Gastrocnemius medialis (tissue), 4 donors: ENCODE measurements at regions not wholly inside any gene's neighbourhood (a gene's known extent, or its start where the extent isn't known, plus 50 kb on each side); places are given as distances from the start of the nearest gene placed in this dataset.

Experiments used
- ATAC-seq, 2 donors: fragments of 150-250 bp; one replicate each; pipeline ENCODE4 v1.9.1; 2016
- DNase-seq, 2 donors: peaks; one replicate each; pipeline ENCODE4 v3.0.0-alpha.2; 2019
- H3K27ac ChIP-seq, 4 donors: fragments of 200-600 bp; sonication (generic); 1 replicate in 1 of 4; 2 replicates in 3 of 4; pipeline ENCODE4 v1.5.1; 2016 to 2018; ENCODE audit warnings: mild to moderate bottlenecking in 2 of 4, moderate library complexity in 1 of 4
- H3K27me3 ChIP-seq, 3 donors: fragments of 200-600 bp; sonication (generic) in 2 of 3; 1 replicate in 1 of 3; 2 replicates in 2 of 3; pipeline versions ENCODE4 v1.5.1 to v1.6.0; 2016 to 2019; ENCODE audit warnings: mild to moderate bottlenecking in 1 of 3, moderate library complexity in 1 of 3
- H3K36me3 ChIP-seq, 2 donors: fragments of 200-600 bp; sonication (generic) in 1 of 2; one replicate each; pipeline ENCODE4 v1.5.1; 2017 to 2018
- H3K4me1 ChIP-seq, 2 donors: fragments of 200-600 bp; sonication (generic) in 1 of 2; one replicate each; pipeline ENCODE4 v1.5.1; 2016 to 2017; ENCODE audit warnings: mild to moderate bottlenecking in 2 of 2
- H3K4me3 ChIP-seq, 4 donors: fragments of 200-600 bp; sonication (generic) in 3 of 4; 1 replicate in 1 of 4; 2 replicates in 3 of 4; pipeline ENCODE4 v1.5.1; 2016 to 2019; ENCODE audit warnings: mild to moderate bottlenecking in 2 of 4
- H3K9me3 ChIP-seq, 3 donors: fragments of 200-600 bp; sonication (generic) in 2 of 3; 1 replicate in 1 of 3; 2 replicates in 2 of 3; pipeline ENCODE4 v1.5.1; 2016 to 2019
- CTCF ChIP-seq, 5 experiments: fragments of 450-650 bp in 3 of 5; fragments of 200-600 bp in 2 of 5; sonication (generic) in 2 of 5; IDR thresholded peaks in 4 of 5; conservative IDR thresholded peaks in 1 of 5; 1 replicate in 4 of 5; 2 replicates in 1 of 5; pipeline ENCODE4 v1.5.1; 2016 to 2019; ENCODE audit warnings: antibody characterized with exemption in 5 of 5, mild to moderate bottlenecking in 3 of 5, moderate library complexity in 3 of 5
- POLR2A ChIP-seq, 2 donors: fragments of 450-650 bp; IDR thresholded peaks; one replicate each; pipeline ENCODE4 v1.6.1; 2017; ENCODE audit warnings: antibody characterized with exemption in 2 of 2, mild to moderate bottlenecking in 2 of 2, moderate library complexity in 2 of 2
- in situ Hi-C, 4 donors: fragments of 200-750 bp; cut with MboI; loops; one replicate each; pipeline versions ENCODE4 v1.15.0 to v1.8.0; 2017; ENCODE audit warnings: low sequenced_read_pairs in 4 of 4
- intact Hi-C: fragments of 100-400 bp; cut with DNase I; formaldehyde crosslinking; loops from one replicate; pipeline ENCODE4 v1.15.1; 2023; ENCODE audit warnings: low total_unique reads

GRCh38 chr12:19058235-19059021, 71.1 kb upstream of the PLEKHA5 start:
- no peak for DNase-seq
- Histone ChIP-seq H3K27me3 (no peaks in the 10 kb centered on the region), H3K36me3 (no peaks in the 10 kb centered on the region), H3K4me3 (no peak overlapping the region), H3K4me1 (no peaks in the 10 kb centered on the region), H3K27ac (no peak overlapping the region), H3K9me3 (no peaks in the 10 kb centered on the region)
- in situ Hi-C loops (no loop called here), intact Hi-C loops (no loop called here)
- no peak for TF ChIP-seq POLR2A (IDR thresholded peaks at IDR 0.05)
- no peak for TF ChIP-seq CTCF (IDR thresholded peaks at IDR 0.05 in 4 of 5, conservative IDR thresholded peaks at IDR 0.05 in 1 of 5)
- ATAC-seq, result no peak

- in situ Hi-C loops, result no loop called here
- no peak overlapping the region for H3K27ac ChIP-seq
- ATAC-seq (no peak), DNase-seq (no peak)
- intact Hi-C loops, result no loop called here
- H3K4me3 ChIP-seq, result no peak overlapping the region
- TF ChIP-seq CTCF (IDR thresholded peaks at IDR 0.05 in 4 of 5, conservative IDR thresholded peaks at IDR 0.05 in 1 of 5) (no peak), POLR2A (IDR thresholded peaks at IDR 0.05) (no peak)
- H3K27me3 ChIP-seq, result no peaks in the 10 kb centered on the region
- no peaks in the 10 kb centered on the region for H3K36me3 ChIP-seq
- no peaks in the 10 kb centered on the region for H3K9me3 ChIP-seq
- no peaks in the 10 kb centered on the region for H3K4me1 ChIP-seq
Measured at GRCh38 chr12:19064713-19065112, 64.8 kb upstream of the PLEKHA5 start.

- no peak for TF ChIP-seq POLR2A (IDR thresholded peaks at IDR 0.05)
- no peak for TF ChIP-seq CTCF (IDR thresholded peaks at IDR 0.05 in 4 of 5, conservative IDR thresholded peaks at IDR 0.05 in 1 of 5)
- in situ Hi-C loops, result no loop called here
- no peak for ATAC-seq
Measured at GRCh38 chr12:19065223-19065622, 64.3 kb upstream of the PLEKHA5 start.

GRCh38 chr12:19065871-19066270, 63.7 kb upstream of the PLEKHA5 start:
- in situ Hi-C loops (no loop called here), intact Hi-C loops (no loop called here)
- no peak for ATAC-seq
- TF ChIP-seq CTCF (IDR thresholded peaks at IDR 0.05 in 4 of 5, conservative IDR thresholded peaks at IDR 0.05 in 1 of 5), result no peak
- TF ChIP-seq POLR2A (IDR thresholded peaks at IDR 0.05), result no peak
- no peaks in the 10 kb centered on the region for H3K4me1 ChIP-seq
- no peak overlapping the region for H3K4me3 ChIP-seq
- no peak overlapping the region for H3K27ac ChIP-seq
- no peaks in the 10 kb centered on the region for H3K9me3 ChIP-seq
- H3K36me3 ChIP-seq, result no peaks in the 10 kb centered on the region
- no peaks in the 10 kb centered on the region for H3K27me3 ChIP-seq
- no peak for DNase-seq

More at GRCh38 chr12:19065223-19065622, 64.3 kb upstream of the PLEKHA5 start:
- Histone ChIP-seq H3K27ac (no peak overlapping the region), H3K9me3 (no peaks in the 10 kb centered on the region), H3K36me3 (no peaks in the 10 kb centered on the region), H3K4me3 (no peak overlapping the region), H3K4me1 (no peaks in the 10 kb centered on the region), H3K27me3 (no peaks in the 10 kb centered on the region)
- DNase-seq, result no peak
- intact Hi-C loops, result no loop called here
